ENCODE measurements at regions not wholly inside any gene's neighbourhood (a gene's known extent, or its start where the extent isn't known, plus 50 kb on each side); places are given as distances from the start of the nearest gene placed in this dataset.

DNA sequence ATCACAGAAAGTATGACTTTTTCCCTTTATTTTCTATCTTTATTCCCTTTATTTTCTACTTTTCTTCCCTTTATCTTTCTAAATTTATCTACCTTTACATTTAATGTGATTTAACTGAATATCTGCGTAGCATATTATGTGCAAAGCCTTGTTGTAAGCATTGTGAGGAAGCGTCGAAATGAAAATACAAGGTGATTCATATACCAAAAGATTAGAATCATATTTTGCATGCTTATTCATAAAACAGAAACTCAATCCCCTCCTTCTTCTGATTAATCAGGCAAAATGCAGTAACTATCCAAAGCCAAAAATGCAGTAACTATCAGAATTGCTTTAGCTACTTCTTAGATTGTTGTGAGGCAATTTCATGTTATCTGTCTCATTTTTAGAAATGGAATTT, 393.0 kb downstream of the CDH19 start:
- TF ChIP-seq, protein P1, sequence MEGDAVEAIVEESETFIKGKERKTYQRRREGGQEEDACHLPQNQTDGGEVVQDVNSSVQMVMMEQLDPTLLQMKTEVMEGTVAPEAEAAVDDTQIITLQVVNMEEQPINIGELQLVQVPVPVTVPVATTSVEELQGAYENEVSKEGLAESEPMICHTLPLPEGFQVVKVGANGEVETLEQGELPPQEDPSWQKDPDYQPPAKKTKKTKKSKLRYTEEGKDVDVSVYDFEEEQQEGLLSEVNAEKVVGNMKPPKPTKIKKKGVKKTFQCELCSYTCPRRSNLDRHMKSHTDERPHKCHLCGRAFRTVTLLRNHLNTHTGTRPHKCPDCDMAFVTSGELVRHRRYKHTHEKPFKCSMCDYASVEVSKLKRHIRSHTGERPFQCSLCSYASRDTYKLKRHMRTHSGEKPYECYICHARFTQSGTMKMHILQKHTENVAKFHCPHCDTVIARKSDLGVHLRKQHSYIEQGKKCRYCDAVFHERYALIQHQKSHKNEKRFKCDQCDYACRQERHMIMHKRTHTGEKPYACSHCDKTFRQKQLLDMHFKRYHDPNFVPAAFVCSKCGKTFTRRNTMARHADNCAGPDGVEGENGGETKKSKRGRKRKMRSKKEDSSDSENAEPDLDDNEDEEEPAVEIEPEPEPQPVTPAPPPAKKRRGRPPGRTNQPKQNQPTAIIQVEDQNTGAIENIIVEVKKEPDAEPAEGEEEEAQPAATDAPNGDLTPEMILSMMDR (IDR thresholded peaks at IDR 0.05): no peak
- TF ChIP-seq POLR2A (IDR thresholded peaks at IDR 0.05): no peak
